Kidney (tissue), 13 donors: ENCODE measurements at regions not wholly inside any gene's neighbourhood (a gene's known extent, or its start where the extent isn't known, plus 50 kb on each side); places are given as distances from the start of the nearest gene placed in this dataset.
A peak's percentile ranks its signal among the peaks of the same experiment; 100 is the strongest.

Experiments used
- DNase-seq, 5 donors: peaks; one replicate each; pipeline ENCODE4 v3.0.0-alpha.2; 2013 to 2020
- FAIRE-seq: peaks from 2 replicates; lab custom pipeline; 2012; peaks lifted over from hg19 to GRCh38; lab: Jason Lieb, UNC
- H3K27ac ChIP-seq, 2 donors: one replicate each; pipeline ENCODE4 v1.7.0; 2013; ENCODE audit warnings: low read depth in 2 of 2, low read length in 2 of 2, inconsistent platforms in 1 of 2
- H3K27me3 ChIP-seq: one replicate; pipeline ENCODE4 v1.7.1; 2013; ENCODE audit warnings: low read length, inconsistent platforms; ENCODE audit not compliant: control insufficient read depth, insufficient read depth
- H3K36me3 ChIP-seq, 3 donors: one replicate each; pipeline versions ENCODE4 v1.7.0 to v1.7.1; 2013; ENCODE audit warnings: low read length in 3 of 3, control low read depth in 1 of 3, inconsistent platforms in 1 of 3; ENCODE audit not compliant: insufficient read depth in 3 of 3, control insufficient read depth in 2 of 3
- H3K4me1 ChIP-seq, 3 donors: one replicate each; pipeline versions ENCODE4 v1.7.0 to v1.7.1; 2013; ENCODE audit warnings: low read length in 3 of 3, inconsistent platforms in 1 of 3, low read depth in 1 of 3; ENCODE audit not compliant: control insufficient read depth in 2 of 3, insufficient read depth in 2 of 3
- H3K4me3 ChIP-seq, 3 donors: one replicate each; pipeline versions ENCODE4 v1.7.0 to v1.8.1; 2013; ENCODE audit warnings: low read length in 3 of 3, control low read depth in 1 of 3, inconsistent platforms in 1 of 3
- H3K9ac ChIP-seq, 3 donors: one replicate each; pipeline versions ENCODE4 v1.7.0 to v1.7.1; 2013; ENCODE audit warnings: low read length in 3 of 3, control low read depth in 1 of 3, inconsistent platforms in 1 of 3
- H3K9me3 ChIP-seq, 3 donors: one replicate each; pipeline versions ENCODE4 v1.7.0 to v1.7.1; 2013; ENCODE audit warnings: low read length in 3 of 3, control low read depth in 1 of 3, inconsistent platforms in 1 of 3; ENCODE audit not compliant: control insufficient read depth in 2 of 3, insufficient read depth in 1 of 3
- CTCF ChIP-seq: IDR thresholded peaks from 3 replicates; pipeline ENCODE4 v1.5.1; 2012; ENCODE audit warnings: mild to moderate bottlenecking, moderate library complexity, borderline replicate concordance; ENCODE audit not compliant: insufficient read depth; ENCODE audit errors: extremely low read depth
- intact Hi-C: fragments of 100-400 bp; cut with DNase I; formaldehyde crosslinking; loops from one replicate; pipeline ENCODE4 v1.11.1; 2022
- donor health status: control.
- donor health status: control.
- donor health status: control.
- donor health status: control.
- donor health status: control.
- donor health status: DM: yes; HTN: yes; CAD: no.
- donor health status: Normal renal cell carcinoma (clear cell type).

- peaks cover 2% of the 10 kb centered on the region for H3K27me3 ChIP-seq
- no peaks in the 10 kb centered on the region for H3K9me3 ChIP-seq
- no peak overlapping the region for H3K9ac ChIP-seq
- H3K36me3 ChIP-seq = no peaks in the 10 kb centered on the region
- FAIRE-seq = no peak
- H3K4me1 ChIP-seq = peaks cover 0 to 6% (median 3%) of the 10 kb centered on the region in 3 donors
- peak in 1 of 5 donors; percentile 30 for DNase-seq
- intact Hi-C loops = no loop called here
- no peak for TF ChIP-seq CTCF
- H3K27ac ChIP-seq = no peak overlapping the region
- no peak overlapping the region for H3K4me3 ChIP-seq
Observed at GRCh38 chr6:168211681-168212080, 107.9 kb downstream of the DACT2 start.

GRCh38 chr6:168210239-168211105, 109.1 kb downstream of the DACT2 start:
- FAIRE-seq (no peak), DNase-seq (peak in 2 of 5 donors; percentile 56 to 65)
- H3K4me3 ChIP-seq = peak overlapping the region in 1 of 3 donors; percentile 0
- no peaks in the 10 kb centered on the region for H3K36me3 ChIP-seq
- peaks cover 0 to 8% (median 3%) of the 10 kb centered on the region in 3 donors for H3K4me1 ChIP-seq
- no peak overlapping the region for H3K9ac ChIP-seq
- H3K27me3 ChIP-seq = peaks cover 2% of the 10 kb centered on the region
- intact Hi-C loops = no loop called here
- TF ChIP-seq CTCF = no peak
- H3K27ac ChIP-seq = no peak overlapping the region
- H3K9me3 ChIP-seq = no peaks in the 10 kb centered on the region

GRCh38 chr6:168209420-168209819, 110.2 kb downstream of the DACT2 start:
- Histone ChIP-seq H3K4me1 (peaks cover 0 to 8% (median 3%) of the 10 kb centered on the region in 3 donors), H3K27me3 (peaks cover 2% of the 10 kb centered on the region), H3K27ac (no peak overlapping the region), H3K36me3 (no peaks in the 10 kb centered on the region), H3K9ac (no peak overlapping the region), H3K9me3 (no peaks in the 10 kb centered on the region), H3K4me3 (no peak overlapping the region)
- no peak for TF ChIP-seq CTCF
- intact Hi-C loops = no loop called here
- DNase-seq (peak in 1 of 5 donors; percentile 63), FAIRE-seq (no peak)
